GM12874 (cell line): ENCODE measurements at regions not wholly inside any gene's neighbourhood (a gene's known extent, or its start where the extent isn't known, plus 50 kb on each side); places are given as distances from the start of the nearest gene placed in this dataset.
A peak's percentile ranks its signal among the peaks of the same experiment; 100 is the strongest.

Source experiments
- TF ChIP-seq, protein P1 (sequence below): IDR thresholded peaks from 2 replicates; pipeline ENCODE4 v1.5.1; 2011; ENCODE audit warnings: low read depth, mild to moderate bottlenecking, control low read depth, low read length, moderate library complexity; ENCODE audit not compliant: insufficient read depth

DNA sequence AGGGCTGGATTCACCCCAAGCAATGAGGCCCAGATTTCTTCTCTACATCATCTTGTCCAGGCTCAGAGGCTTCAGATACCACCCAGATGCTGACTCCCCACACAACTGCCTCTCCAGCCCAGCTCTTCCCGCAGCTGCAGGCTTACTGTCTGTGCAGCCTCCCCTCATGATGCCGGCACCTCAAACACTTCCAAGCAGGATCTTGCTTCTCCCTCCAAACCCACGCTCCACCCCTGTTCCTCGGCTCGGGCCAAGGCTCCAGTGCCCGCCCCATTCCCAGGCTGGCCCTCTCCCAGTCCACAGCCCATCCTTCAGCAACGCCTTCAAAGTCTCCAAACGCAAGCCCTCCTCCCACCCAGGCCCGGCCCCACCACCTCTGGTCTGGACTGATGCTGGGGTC, 159.2 kb upstream of the LINGO1 start:
- TF ChIP-seq, protein P1, sequence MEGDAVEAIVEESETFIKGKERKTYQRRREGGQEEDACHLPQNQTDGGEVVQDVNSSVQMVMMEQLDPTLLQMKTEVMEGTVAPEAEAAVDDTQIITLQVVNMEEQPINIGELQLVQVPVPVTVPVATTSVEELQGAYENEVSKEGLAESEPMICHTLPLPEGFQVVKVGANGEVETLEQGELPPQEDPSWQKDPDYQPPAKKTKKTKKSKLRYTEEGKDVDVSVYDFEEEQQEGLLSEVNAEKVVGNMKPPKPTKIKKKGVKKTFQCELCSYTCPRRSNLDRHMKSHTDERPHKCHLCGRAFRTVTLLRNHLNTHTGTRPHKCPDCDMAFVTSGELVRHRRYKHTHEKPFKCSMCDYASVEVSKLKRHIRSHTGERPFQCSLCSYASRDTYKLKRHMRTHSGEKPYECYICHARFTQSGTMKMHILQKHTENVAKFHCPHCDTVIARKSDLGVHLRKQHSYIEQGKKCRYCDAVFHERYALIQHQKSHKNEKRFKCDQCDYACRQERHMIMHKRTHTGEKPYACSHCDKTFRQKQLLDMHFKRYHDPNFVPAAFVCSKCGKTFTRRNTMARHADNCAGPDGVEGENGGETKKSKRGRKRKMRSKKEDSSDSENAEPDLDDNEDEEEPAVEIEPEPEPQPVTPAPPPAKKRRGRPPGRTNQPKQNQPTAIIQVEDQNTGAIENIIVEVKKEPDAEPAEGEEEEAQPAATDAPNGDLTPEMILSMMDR = no peak

DNA sequence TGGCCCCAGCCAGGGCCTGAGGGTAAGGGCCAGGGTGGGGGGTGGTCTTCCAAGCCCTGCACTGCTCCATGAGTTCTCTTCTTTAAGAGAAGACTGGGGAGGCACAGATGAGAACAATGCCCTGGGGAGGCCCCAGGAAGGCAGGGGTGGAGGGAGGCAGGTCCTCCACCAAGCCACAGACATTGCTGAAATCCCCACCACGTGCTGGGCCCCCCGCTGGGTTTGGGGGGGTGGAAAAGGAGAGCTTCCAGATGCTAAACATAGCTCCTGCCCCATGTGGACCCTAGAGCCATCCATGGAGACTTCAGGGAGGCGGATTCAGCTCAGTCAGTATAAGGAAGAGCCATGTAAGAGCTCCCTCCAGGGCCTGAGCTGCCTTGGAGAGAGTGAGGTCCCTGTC, 157.8 kb upstream of the LINGO1 start:
- TF ChIP-seq, protein P1 = no peak

DNA sequence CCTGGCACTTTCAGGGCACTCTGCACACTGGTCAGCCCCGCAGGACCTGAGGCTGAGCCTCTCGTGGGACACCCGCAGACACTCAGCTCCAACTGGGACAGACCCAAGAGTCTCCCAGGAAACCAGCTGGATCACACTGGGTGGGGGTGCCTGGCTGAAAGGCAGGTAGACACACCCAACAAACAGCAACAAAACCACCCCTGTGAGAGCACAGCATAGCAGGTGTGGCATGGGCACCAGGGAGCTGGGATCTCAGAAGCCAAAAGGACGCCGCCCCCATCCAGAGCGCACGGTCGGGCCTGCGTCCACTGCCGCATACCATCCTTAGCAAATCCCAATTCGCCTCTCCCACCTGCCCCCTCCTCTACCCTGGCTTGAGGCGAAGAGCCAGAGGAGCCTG, 154.2 kb upstream of the LINGO1 start:
- TF ChIP-seq, protein P1 = no peak

DNA sequence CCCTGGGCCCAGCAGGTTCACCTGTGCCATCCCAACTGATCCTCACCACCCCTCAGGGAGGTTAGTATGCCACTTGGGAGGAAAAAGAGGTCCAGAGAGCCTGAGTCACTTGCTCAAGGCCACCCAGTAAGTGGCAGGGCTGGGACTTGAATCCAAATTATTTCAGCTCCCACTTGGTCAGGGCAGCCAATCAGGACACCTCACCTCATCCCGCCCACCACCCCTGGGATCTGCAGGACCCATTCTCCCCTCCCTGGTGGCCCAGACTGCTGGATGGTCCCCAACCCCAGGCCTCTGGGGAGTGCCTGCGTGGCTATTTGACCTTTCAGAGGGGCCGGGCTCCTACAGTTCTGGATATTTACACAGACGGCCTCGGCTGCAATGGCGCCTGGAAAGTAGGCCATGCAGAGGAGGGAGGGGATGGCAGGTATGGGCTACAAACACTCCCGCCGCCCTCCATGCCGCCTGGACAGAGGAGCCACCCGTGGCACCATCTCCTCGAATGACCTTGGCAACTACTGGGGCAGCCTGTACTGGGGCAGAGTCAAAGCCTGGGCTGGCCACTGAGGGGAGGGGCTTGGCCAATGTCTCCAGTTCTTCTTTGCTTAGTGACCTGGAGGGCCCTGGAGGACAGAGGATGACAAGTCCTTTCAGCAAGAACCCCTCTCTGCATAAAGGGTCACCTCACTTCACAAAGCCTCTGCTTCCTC, 153.6 kb upstream of the LINGO1 start:
- TF ChIP-seq, protein P1 = no peak

DNA sequence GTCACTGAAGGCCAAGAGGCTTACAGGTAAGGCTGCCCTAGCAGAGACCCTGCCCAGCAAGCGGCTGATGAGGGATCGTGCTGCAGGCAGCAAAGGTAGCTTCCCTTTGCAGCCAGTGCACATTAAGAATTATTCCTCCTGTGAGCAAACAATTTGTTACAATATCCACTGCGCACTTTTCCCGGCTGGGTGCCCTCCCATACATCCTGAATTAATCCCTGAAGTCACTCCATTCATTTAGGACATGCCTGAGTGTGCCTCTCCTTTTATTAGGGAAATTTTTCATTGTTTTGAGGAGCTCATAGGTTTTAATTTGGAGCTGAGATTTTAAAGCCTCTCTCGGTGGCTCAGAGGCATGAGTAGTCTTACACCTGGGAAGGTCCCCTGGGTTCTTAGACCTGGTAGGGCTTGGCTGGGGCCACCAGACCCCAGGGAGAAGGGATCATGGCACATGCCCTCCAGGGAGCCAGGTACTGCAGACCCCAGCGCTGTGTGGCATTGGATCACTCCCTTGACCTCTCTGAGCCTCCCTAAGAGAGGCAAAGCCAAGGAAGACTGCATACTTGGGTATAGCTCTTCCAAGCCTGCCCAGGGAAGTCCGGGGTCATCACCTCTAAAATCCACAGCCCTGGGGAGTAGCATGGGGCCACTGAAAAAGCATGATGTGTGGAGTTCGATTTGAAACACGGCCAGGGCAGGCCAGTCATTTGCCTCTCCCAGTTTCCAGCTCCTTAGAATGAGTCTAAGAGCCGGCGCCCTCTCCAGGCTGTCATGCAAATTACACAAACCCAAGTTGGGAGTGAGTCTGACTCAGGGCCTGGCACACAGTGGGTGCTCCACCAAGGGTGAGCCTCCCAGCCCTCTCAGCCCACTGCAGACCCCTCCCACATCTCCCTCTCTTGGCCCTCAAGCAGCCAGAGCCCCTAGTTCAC, 151.9 kb upstream of the LINGO1 start:
- TF ChIP-seq, protein P1 = peak; percentile 52

DNA sequence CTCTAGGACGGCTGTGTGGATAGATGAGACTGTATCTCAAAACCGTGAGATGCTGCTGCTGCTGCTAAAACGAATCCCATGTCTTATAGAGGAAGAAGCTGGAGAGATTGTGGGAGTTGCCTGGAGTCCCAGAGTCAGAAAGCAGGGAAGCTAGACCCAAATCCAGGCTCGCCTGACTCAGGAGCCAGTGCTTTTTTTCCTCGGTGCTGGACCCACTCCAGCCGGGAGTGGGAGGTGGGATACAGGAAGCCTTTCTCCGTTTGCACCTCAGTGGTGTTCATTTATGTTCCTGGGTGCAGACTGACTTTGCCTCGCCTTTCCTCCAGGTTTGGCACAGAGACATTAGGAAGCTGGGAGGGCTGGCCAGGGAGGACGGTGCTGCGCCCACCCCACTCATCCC, 150.9 kb upstream of the LINGO1 start:
- TF ChIP-seq, protein P1 = no peak

DNA sequence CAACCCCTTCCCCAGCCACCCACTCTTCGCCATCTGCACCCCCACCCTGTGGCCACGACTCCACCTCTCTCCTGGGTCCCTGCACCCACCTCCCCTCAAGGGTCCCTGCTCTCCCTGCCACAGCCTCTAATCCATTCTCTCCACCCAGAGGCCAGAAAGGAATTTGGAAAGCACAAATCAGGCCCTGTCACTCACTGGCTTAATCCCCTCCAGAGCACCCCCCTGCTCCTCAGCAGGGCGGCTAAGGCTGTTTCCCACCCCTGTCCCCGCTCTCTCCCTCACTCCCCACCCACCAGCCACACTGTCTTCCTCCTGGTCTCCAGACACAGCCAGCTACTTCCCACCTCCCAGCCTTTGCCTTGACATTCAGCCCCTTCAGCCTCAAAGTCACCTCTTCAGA, 150.0 kb upstream of the LINGO1 start:
- TF ChIP-seq, protein P1 = no peak
